H1 (cell line): ENCODE measurements at regions not wholly inside any gene's neighbourhood (a gene's known extent, or its start where the extent isn't known, plus 50 kb on each side); places are given as distances from the start of the nearest gene placed in this dataset.

Experiments
- CHD1 ChIP-seq: IDR thresholded peaks from 2 replicates; pipeline ENCODE4 v1.6.1; 2012; ENCODE audit warnings: low read depth, low read length, improper control_type of control experiment
- EGR1 ChIP-seq: IDR thresholded peaks from 2 replicates; pipeline ENCODE4 v1.6.1; 2011; ENCODE audit warnings: low read depth, low read length, borderline replicate concordance
- KDM1A ChIP-seq: fragments of 200-600, 300-600 bp; sonication (generic); IDR thresholded peaks from 2 replicates; pipeline ENCODE4 v1.7.1; 2016; ENCODE audit warnings: mild to moderate bottlenecking, low read length, borderline replicate concordance
- RAD21 ChIP-seq, 2 experiments: IDR thresholded peaks in 1 of 2; conservative IDR thresholded peaks in 1 of 2; 2 replicates each; pipeline ENCODE4 v1.6.1; 2011; ENCODE audit warnings: low read depth in 2 of 2, low read length in 2 of 2, improper control_type of control experiment in 1 of 2, inconsistent platforms in 1 of 2, mild to moderate bottlenecking in 1 of 2, moderate library complexity in 1 of 2

- peak; percentile 90 to 93 for TF ChIP-seq RAD21 (IDR thresholded peaks at IDR 0.05 in 1 of 2, conservative IDR thresholded peaks at IDR 0.05 in 1 of 2; ENCODE audit: low read depth in 2 of 2, low read length in 2 of 2)
- TF ChIP-seq CHD1: no peak
- TF ChIP-seq EGR1: no peak
- no peak for TF ChIP-seq KDM1A
These were observed 58.4 kb upstream of the CACNA1E start (continued) for GRCh38 chr1:181424786-181425403.
